ENCODE measurements at regions not wholly inside any gene's neighbourhood (a gene's known extent, or its start where the extent isn't known, plus 50 kb on each side); places are given as distances from the start of the nearest gene placed in this dataset.

- TF ChIP-seq, protein P1, sequence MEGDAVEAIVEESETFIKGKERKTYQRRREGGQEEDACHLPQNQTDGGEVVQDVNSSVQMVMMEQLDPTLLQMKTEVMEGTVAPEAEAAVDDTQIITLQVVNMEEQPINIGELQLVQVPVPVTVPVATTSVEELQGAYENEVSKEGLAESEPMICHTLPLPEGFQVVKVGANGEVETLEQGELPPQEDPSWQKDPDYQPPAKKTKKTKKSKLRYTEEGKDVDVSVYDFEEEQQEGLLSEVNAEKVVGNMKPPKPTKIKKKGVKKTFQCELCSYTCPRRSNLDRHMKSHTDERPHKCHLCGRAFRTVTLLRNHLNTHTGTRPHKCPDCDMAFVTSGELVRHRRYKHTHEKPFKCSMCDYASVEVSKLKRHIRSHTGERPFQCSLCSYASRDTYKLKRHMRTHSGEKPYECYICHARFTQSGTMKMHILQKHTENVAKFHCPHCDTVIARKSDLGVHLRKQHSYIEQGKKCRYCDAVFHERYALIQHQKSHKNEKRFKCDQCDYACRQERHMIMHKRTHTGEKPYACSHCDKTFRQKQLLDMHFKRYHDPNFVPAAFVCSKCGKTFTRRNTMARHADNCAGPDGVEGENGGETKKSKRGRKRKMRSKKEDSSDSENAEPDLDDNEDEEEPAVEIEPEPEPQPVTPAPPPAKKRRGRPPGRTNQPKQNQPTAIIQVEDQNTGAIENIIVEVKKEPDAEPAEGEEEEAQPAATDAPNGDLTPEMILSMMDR (conservative IDR thresholded peaks at IDR 0.05) = peak; percentile 48
- peak overlapping the region; percentile 86 for H3K27ac ChIP-seq
Measured at GRCh38 chr19:37317403-37318209, 53.3 kb upstream of the ZNF527 start.

GRCh38 chr19:37320988-37321387, 49.9 kb upstream of the ZNF527 start:
- peak overlapping the region; percentile 53 for H3K27ac ChIP-seq

Data from VCaP (cell line).